WTC11 (cell line): ENCODE measurements at regions not wholly inside any gene's neighbourhood (a gene's known extent, or its start where the extent isn't known, plus 50 kb on each side); places are given as distances from the start of the nearest gene placed in this dataset.

Experiments used
- ATAC-seq: fragments of 200-7000 bp; cut with Tn5 transposase; 2 replicates; pipeline ENCODE4 v1.10.0; 2021; ENCODE audit warnings: mild to moderate bottlenecking, moderate library complexity
- CTCF ChIA-PET: fragments of 300-600 bp; sonication (Branson Sonifier 250); formaldehyde crosslinking; loops from one replicate; lab custom pipeline; 2021; ENCODE audit warnings: antibody characterized with exemption; lab: Charles Lee
- POLR2A ChIA-PET: fragments of 350-600 bp; sonication (Branson Sonifier 250); formaldehyde crosslinking; loops from one replicate; lab custom pipeline; 2021; ENCODE audit warnings: antibody characterized with exemption; lab: Charles Lee
- DNase-seq: peaks from one replicate; pipeline ENCODE4 v3.0.0; 2021; ENCODE audit warnings: low spot score
- H3K27ac Mint-ChIP-seq: 2 replicates; pipeline ENCODE4 v1.8.0; 2021; ENCODE audit warnings: mixed read lengths
- H3K27me3 Mint-ChIP-seq: 2 replicates; pipeline ENCODE4 v1.8.0; 2021; ENCODE audit warnings: low read depth, mild to moderate bottlenecking, moderate library complexity, mixed read lengths
- H3K36me3 Mint-ChIP-seq: 2 replicates; pipeline ENCODE4 v1.8.0; 2021; ENCODE audit warnings: mixed read lengths
- H3K4me1 Mint-ChIP-seq: 2 replicates; pipeline ENCODE4 v1.8.0; 2022; ENCODE audit warnings: mixed read lengths
- H3K4me3 Mint-ChIP-seq: 2 replicates; pipeline ENCODE4 v1.8.0; 2021; ENCODE audit warnings: mild to moderate bottlenecking, moderate library complexity, mixed read lengths
- H3K9me3 Mint-ChIP-seq: 2 replicates; pipeline ENCODE4 v1.8.0; 2021; ENCODE audit warnings: mixed read lengths
- ATF1 ChIP-seq: sonication (generic); formaldehyde crosslinking; IDR thresholded peaks from 2 replicates; pipeline ENCODE4 v1.8.1; 2023; ENCODE audit warnings: mild to moderate bottlenecking, moderate library complexity, missing genetic modification reagents
- ATF3 ChIP-seq: sonication (generic); formaldehyde crosslinking; conservative IDR thresholded peaks from 2 replicates; pipeline ENCODE4 v1.8.1; 2022; ENCODE audit warnings: mild to moderate bottlenecking, missing genetic modification reagents
- CDX4 ChIP-seq: fragments of 250-450 bp; sonication (Bioruptor Pico); IDR thresholded peaks from 2 replicates; pipeline ENCODE4 v1.9.0; 2021; ENCODE audit warnings: moderate library complexity, mild to moderate bottlenecking, inconsistent platforms, borderline replicate concordance
- E2F5 ChIP-seq: sonication (generic); formaldehyde crosslinking; IDR thresholded peaks from 2 replicates; pipeline ENCODE4 v1.8.1; 2022; ENCODE audit warnings: mild to moderate bottlenecking, moderate library complexity, missing genetic modification reagents
- FOXJ3 ChIP-seq: sonication (generic); formaldehyde crosslinking; IDR thresholded peaks from 2 replicates; pipeline ENCODE4 v1.9.0; 2021; ENCODE audit warnings: missing genetic modification reagents, mild to moderate bottlenecking, borderline replicate concordance
- GABPB1 ChIP-seq: sonication (generic); formaldehyde crosslinking; IDR thresholded peaks from 2 replicates; pipeline ENCODE4 v1.8.1; 2023; ENCODE audit warnings: mild to moderate bottlenecking, missing genetic modification reagents
- GTF2I ChIP-seq: fragments of 250-450 bp; sonication (Bioruptor Pico); conservative IDR thresholded peaks from 2 replicates; pipeline ENCODE4 v1.4.0; 2021; ENCODE audit warnings: mild to moderate bottlenecking
- JUN ChIP-seq: sonication (generic); formaldehyde crosslinking; IDR thresholded peaks from 2 replicates; pipeline ENCODE4 v1.8.0; 2023; ENCODE audit warnings: mild to moderate bottlenecking, missing genetic modification reagents
- MLX ChIP-seq: sonication (generic); formaldehyde crosslinking; IDR thresholded peaks from 2 replicates; pipeline ENCODE4 v1.8.1; 2023; ENCODE audit warnings: mild to moderate bottlenecking, missing genetic modification reagents, moderate library complexity
- NR1H2 ChIP-seq: sonication (generic); formaldehyde crosslinking; IDR thresholded peaks from 2 replicates; pipeline ENCODE4 v1.9.0; 2021; ENCODE audit warnings: mild to moderate bottlenecking, moderate library complexity, missing genetic modification reagents
- NR2C2 ChIP-seq: sonication (generic); formaldehyde crosslinking; IDR thresholded peaks from 2 replicates; pipeline ENCODE4 v1.8.0; 2022; ENCODE audit warnings: mild to moderate bottlenecking, missing genetic modification reagents
- PREB ChIP-seq: sonication (generic); formaldehyde crosslinking; IDR thresholded peaks from 2 replicates; pipeline ENCODE4 v1.8.1; 2022; ENCODE audit warnings: mild to moderate bottlenecking, missing genetic modification reagents, moderate library complexity, borderline replicate concordance
- PRRX2 ChIP-seq: fragments of 250-450 bp; sonication (Bioruptor Pico); IDR thresholded peaks from 2 replicates; pipeline ENCODE4 v1.8.0; 2021; ENCODE audit warnings: mild to moderate bottlenecking
- RELA ChIP-seq: sonication (generic); formaldehyde crosslinking; IDR thresholded peaks from 2 replicates; pipeline ENCODE4 v1.8.1; 2022; ENCODE audit warnings: missing genetic modification reagents, mild to moderate bottlenecking, borderline replicate concordance
- RORB ChIP-seq: fragments of 250-450 bp; sonication (Bioruptor Pico); IDR thresholded peaks from 2 replicates; pipeline ENCODE4 v1.9.0; 2021; ENCODE audit warnings: mild to moderate bottlenecking
- SOX15 ChIP-seq: fragments of 250-450 bp; sonication (Bioruptor Pico); IDR thresholded peaks from 2 replicates; pipeline ENCODE4 v1.9.0; 2021; ENCODE audit warnings: mild to moderate bottlenecking
- TCF7 ChIP-seq: sonication (generic); formaldehyde crosslinking; IDR thresholded peaks from 2 replicates; pipeline ENCODE4 v1.8.0; 2022; ENCODE audit warnings: mild to moderate bottlenecking, low read depth, missing genetic modification reagents, moderate library complexity
- TEAD1 ChIP-seq: sonication (generic); formaldehyde crosslinking; IDR thresholded peaks from 2 replicates; pipeline ENCODE4 v1.8.0; 2022; ENCODE audit warnings: mild to moderate bottlenecking, missing genetic modification reagents
- TEAD4 ChIP-seq: sonication (generic); formaldehyde crosslinking; IDR thresholded peaks from 2 replicates; pipeline ENCODE4 v1.8.0; 2022; ENCODE audit warnings: mild to moderate bottlenecking, missing genetic modification reagents
- ZBTB21 ChIP-seq: sonication (generic); formaldehyde crosslinking; IDR thresholded peaks from 2 replicates; pipeline ENCODE4 v1.8.1; 2023; ENCODE audit warnings: mild to moderate bottlenecking, missing genetic modification reagents, borderline replicate concordance
- ZMAT4 ChIP-seq: fragments of 250-450 bp; sonication (Bioruptor Pico); IDR thresholded peaks from 2 replicates; pipeline ENCODE4 v1.9.0; 2021; ENCODE audit warnings: mild to moderate bottlenecking
- ZNF317 ChIP-seq: sonication (generic); formaldehyde crosslinking; IDR thresholded peaks from 2 replicates; pipeline ENCODE4 v1.8.1; 2023; ENCODE audit warnings: low read depth, mild to moderate bottlenecking, moderate library complexity, missing genetic modification reagents, borderline replicate concordance
- ZNF423 ChIP-seq: fragments of 250-450 bp; sonication (Bioruptor Pico); IDR thresholded peaks from 2 replicates; pipeline ENCODE4 v2.1.2; 2022; ENCODE audit warnings: mild to moderate bottlenecking, moderate library complexity

GRCh38 chr2:59427980-59428379 lies 1125.5 kb downstream of the BCL11A start:
- Mint-ChIP-seq H3K4me1 (peaks cover 25% of the 10 kb centered on the region), H3K27ac (0 out of 2 replicates have a peak overlapping the region, but pooled peaks have one; percentile 8), H3K9me3 (peaks cover 42% of the 10 kb centered on the region), H3K36me3 (peaks cover 24% of the 10 kb centered on the region), H3K4me3 (no peak overlapping the region)
- DNase-seq (no peak), ATAC-seq (no peak)
- ChIA-PET POLR2A (no interaction called here), CTCF (no interaction called here)
- no peak for TF ChIP-seq GTF2I (CRISPR knock-in tag)
- no peak for TF ChIP-seq RORB (CRISPR knock-in tag)
- TF ChIP-seq NR1H2 (CRISPR knock-in tag) = no peak
- TF ChIP-seq TEAD4 (CRISPR knock-in tag) = no peak
- TF ChIP-seq ATF1 (CRISPR knock-in tag) = no peak
- TF ChIP-seq ZBTB21 = no peak
- TF ChIP-seq CDX4 (CRISPR knock-in tag) = no peak
- no peak for TF ChIP-seq PREB (CRISPR knock-in tag)
- TF ChIP-seq, all 79 proteins: peak for 0
- H3K27me3 Mint-ChIP-seq = no peaks in the 10 kb centered on the region; the same call in 1 of the 2 replicates

- CTCF ChIA-PET = no interaction called here
- no peak for ATAC-seq
- Mint-ChIP-seq H3K4me3 (no peak overlapping the region), H3K27ac (no peak overlapping the region), H3K27me3 (no peaks in the 10 kb centered on the region; the same call in 1 of the 2 replicates), H3K9me3 (peaks cover 20% of the 10 kb centered on the region), H3K4me1 (peaks cover 25% of the 10 kb centered on the region), H3K36me3 (peaks cover 3% of the 10 kb centered on the region)
- no peak for DNase-seq
- TF ChIP-seq TCF7 (CRISPR knock-in tag) = no peak
- no peak for TF ChIP-seq ZNF317 (CRISPR knock-in tag)
- TF ChIP-seq PRRX2 (CRISPR knock-in tag) = no peak
- POLR2A ChIA-PET = no interaction called here
These were observed 1128.2 kb downstream of the BCL11A start for GRCh38 chr2:59425247-59425646.

GRCh38 chr2:59413751-59414570 lies 1139.5 kb downstream of the BCL11A start:
- peak overlapping the region; percentile 31; the same call in 1 of the 2 replicates for H3K27ac Mint-ChIP-seq
- TF ChIP-seq TEAD1 (CRISPR knock-in tag) (no peak), ZNF423 (no peak), SOX15 (no peak), ATF3 (no peak), ZMAT4 (CRISPR knock-in tag) (no peak), ATF1 (CRISPR knock-in tag) (no peak)
- ChIA-PET CTCF (interaction anchor here (0.5 kb wide), 1 partner anchor 147 kb away, joined by 4 read pairs; no protein-coding TSS in a partner anchor), POLR2A (no interaction called here)
- no peak overlapping the region for H3K4me3 Mint-ChIP-seq
- peaks cover 21% of the 10 kb centered on the region for H3K4me1 Mint-ChIP-seq
- peaks cover 4% of the 10 kb centered on the region; the same call in 1 of the 2 replicates for H3K36me3 Mint-ChIP-seq
- peaks cover 18% of the 10 kb centered on the region for H3K9me3 Mint-ChIP-seq
- no peaks in the 10 kb centered on the region for H3K27me3 Mint-ChIP-seq
- ATAC-seq (peak; percentile 61), DNase-seq (no peak)

GRCh38 chr2:59399126-59399525 lies 1154.3 kb downstream of the BCL11A start:
- ATAC-seq (no peak), DNase-seq (no peak)
- Mint-ChIP-seq H3K27ac (no peak overlapping the region), H3K36me3 (no peaks in the 10 kb centered on the region), H3K4me1 (0 out of 2 replicates have a peak, but pooled peaks cover 2% of the 10 kb centered on the region), H3K27me3 (no peaks in the 10 kb centered on the region), H3K9me3 (no peaks in the 10 kb centered on the region), H3K4me3 (no peak overlapping the region)
- CTCF ChIA-PET = no interaction called here
- POLR2A ChIA-PET = no interaction called here
- TF ChIP-seq PRRX2 (CRISPR knock-in tag) (no peak), MLX (CRISPR knock-in tag) (no peak), NR2C2 (CRISPR knock-in tag) (no peak), RELA (CRISPR knock-in tag) (no peak), JUN (no peak), GABPB1 (no peak), FOXJ3 (no peak), E2F5 (CRISPR knock-in tag) (no peak)
